ENCODE measurements at regions not wholly inside any gene's neighbourhood (a gene's known extent, or its start where the extent isn't known, plus 50 kb on each side); places are given as distances from the start of the nearest gene placed in this dataset.

- TF ChIP-seq CTCF (IDR thresholded peaks at IDR 0.05) (no peak), POLR2A (IDR thresholded peaks at IDR 0.05) (no peak)
Observed at GRCh38 chrX:78506248-78506647, 152.9 kb downstream of the RTL3 start.

Data from thyroid gland (tissue), 4 donors.